Type B pancreatic cell (in vitro differentiated cells): ENCODE measurements at regions not wholly inside any gene's neighbourhood (a gene's known extent, or its start where the extent isn't known, plus 50 kb on each side); places are given as distances from the start of the nearest gene placed in this dataset.

Source experiments
- DNase-seq: peaks from one replicate; pipeline ENCODE4 v3.0.0; 2021; ENCODE audit warnings: mixed read lengths; ENCODE audit not compliant: unreplicated experiment; ENCODE audit errors: extremely low spot score
- H3K27ac Mint-ChIP-seq: 2 replicates; pipeline ENCODE4 v1.8.0; 2021; ENCODE audit warnings: mild to moderate bottlenecking, mixed read lengths
- H3K27me3 Mint-ChIP-seq: 2 replicates; pipeline ENCODE4 v1.8.0; 2021; ENCODE audit warnings: mixed read lengths
- H3K36me3 Mint-ChIP-seq: 2 replicates; pipeline ENCODE4 v1.8.0; 2021; ENCODE audit warnings: mixed read lengths
- H3K4me1 Mint-ChIP-seq: one replicate; pipeline ENCODE4 v1.8.0; 2021; ENCODE audit warnings: mixed read lengths; ENCODE audit not compliant: unreplicated experiment
- H3K4me3 Mint-ChIP-seq: 2 replicates; pipeline ENCODE4 v1.8.0; 2021; ENCODE audit warnings: mild to moderate bottlenecking, mixed read lengths
- H3K9me3 Mint-ChIP-seq: 2 replicates; pipeline ENCODE4 v1.8.0; 2021; ENCODE audit warnings: mixed read lengths
- CTCF ChIP-seq: fragments of 200-600 bp; sonication (generic); conservative IDR thresholded peaks from 2 replicates; pipeline ENCODE4 v1.5.0; 2021; ENCODE audit warnings: antibody characterized with exemption, mild to moderate bottlenecking

GRCh38 chr12:75565795-75566194 lies 54.4 kb upstream of the KRR1 start:
- no peak for TF ChIP-seq CTCF
- Mint-ChIP-seq H3K4me1 (peaks cover 10% of the 10 kb centered on the region), H3K9me3 (peaks cover 9% of the 10 kb centered on the region), H3K27me3 (no peaks in the 10 kb centered on the region), H3K36me3 (no peaks in the 10 kb centered on the region), H3K27ac (no peak overlapping the region), H3K4me3 (no peak overlapping the region)
- DNase-seq: no peak

- DNase-seq: no peak
- Mint-ChIP-seq H3K27ac (no peak overlapping the region), H3K4me1 (peaks cover 20% of the 10 kb centered on the region), H3K4me3 (no peak overlapping the region), H3K36me3 (no peaks in the 10 kb centered on the region), H3K9me3 (peaks cover 9% of the 10 kb centered on the region), H3K27me3 (no peaks in the 10 kb centered on the region)
- no peak for TF ChIP-seq CTCF
Measured at GRCh38 chr12:75564852-75565251, 53.4 kb upstream of the KRR1 start.

DNA sequence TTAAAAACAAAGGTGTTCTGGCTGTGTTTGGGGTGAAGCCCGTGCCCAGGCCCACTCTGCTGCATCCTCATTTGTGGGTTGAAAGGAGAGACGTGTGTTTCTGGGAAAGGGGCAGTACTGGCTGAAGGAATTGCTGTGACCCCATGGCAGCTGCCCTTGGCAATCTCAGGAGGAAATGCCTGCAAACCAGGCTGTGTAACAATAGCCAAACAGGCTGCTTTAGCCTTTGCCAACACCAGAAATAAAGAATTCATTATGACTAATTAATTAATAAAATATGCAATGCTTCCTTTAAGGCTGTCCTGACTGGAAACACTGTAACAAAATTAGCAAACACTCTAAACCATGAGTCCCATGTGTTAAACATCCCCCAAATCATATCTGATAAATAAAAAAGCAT lies 53.0 kb upstream of the KRR1 start:
- H3K4me1 Mint-ChIP-seq: peaks cover 21% of the 10 kb centered on the region
- no peak for TF ChIP-seq CTCF
- H3K36me3 Mint-ChIP-seq: no peaks in the 10 kb centered on the region
- no peak for DNase-seq
- H3K4me3 Mint-ChIP-seq: no peak overlapping the region
- H3K27ac Mint-ChIP-seq: no peak overlapping the region
- H3K9me3 Mint-ChIP-seq: peaks cover 9% of the 10 kb centered on the region
- no peaks in the 10 kb centered on the region for H3K27me3 Mint-ChIP-seq

GRCh38 chr12:75563351-75563750 lies 51.9 kb upstream of the KRR1 start:
- H3K4me1 Mint-ChIP-seq: peaks cover 19% of the 10 kb centered on the region
- H3K27me3 Mint-ChIP-seq: no peaks in the 10 kb centered on the region
- H3K9me3 Mint-ChIP-seq: peaks cover 9% of the 10 kb centered on the region
- no peak overlapping the region for H3K27ac Mint-ChIP-seq
- no peak for TF ChIP-seq CTCF
- H3K4me3 Mint-ChIP-seq: no peak overlapping the region
- DNase-seq: no peak
- H3K36me3 Mint-ChIP-seq: no peaks in the 10 kb centered on the region

DNA sequence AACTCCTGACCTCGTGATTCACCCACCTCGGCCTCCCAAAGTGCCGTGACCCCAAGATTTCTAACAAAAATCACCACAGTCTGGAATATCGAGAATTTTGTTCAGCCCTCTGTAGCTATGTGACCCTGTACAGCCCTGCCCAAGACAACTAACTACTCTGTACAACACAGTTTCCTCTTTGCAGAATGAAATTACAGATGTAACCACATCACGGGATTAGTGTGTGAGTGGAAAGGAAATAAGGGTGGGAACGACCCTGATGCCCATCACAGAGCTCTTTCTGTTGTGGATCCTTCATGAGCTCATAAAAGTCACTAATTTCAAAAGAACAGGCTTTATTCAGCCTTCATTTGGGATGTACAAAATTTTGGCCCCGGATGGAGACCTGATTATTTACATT lies 50.5 kb upstream of the KRR1 start:
- Mint-ChIP-seq H3K4me3 (no peak overlapping the region), H3K27ac (no peak overlapping the region), H3K4me1 (peaks cover 13% of the 10 kb centered on the region), H3K9me3 (peaks cover 9% of the 10 kb centered on the region), H3K36me3 (no peaks in the 10 kb centered on the region), H3K27me3 (no peaks in the 10 kb centered on the region)
- DNase-seq: no peak
- no peak for TF ChIP-seq CTCF
